DND-41 (cell line): ENCODE measurements at regions not wholly inside any gene's neighbourhood (a gene's known extent, or its start where the extent isn't known, plus 50 kb on each side); places are given as distances from the start of the nearest gene placed in this dataset.
"Not testable (repeated sequence)": the region's sequence is repeated elsewhere in the genome, so short reads cannot be mapped to it uniquely, and the experiment has no call there.

Experiments used
- CTCF ChIP-seq: IDR thresholded peaks from 2 replicates; pipeline ENCODE4 v1.5.1; 2012; ENCODE audit warnings: borderline replicate concordance, low read length, moderate library complexity, mild to moderate bottlenecking; ENCODE audit not compliant: poor library complexity, severe bottlenecking; ENCODE audit errors: extremely low read depth
- EZH2 ChIP-seq: IDR thresholded peaks from 3 replicates; pipeline ENCODE4 v1.6.1; 2012; ENCODE audit warnings: borderline replicate concordance, low read depth, mild to moderate bottlenecking, moderate library complexity, low read length, inconsistent platforms; ENCODE audit not compliant: severe bottlenecking

- not testable (repeated sequence) for TF ChIP-seq CTCF, EZH2
Observed at GRCh38 chr17:20902496-20902895, 140.3 kb downstream of the USP22 start.
